G401.6 (cell line): ENCODE measurements at regions not wholly inside any gene's neighbourhood (a gene's known extent, or its start where the extent isn't known, plus 50 kb on each side); places are given as distances from the start of the nearest gene placed in this dataset.

ENCODE experiments used
- FAIRE-seq: peaks from 2 replicates; lab custom pipeline; 2012; peaks lifted over from hg19 to GRCh38; lab: Jason Lieb, UNC

DNA sequence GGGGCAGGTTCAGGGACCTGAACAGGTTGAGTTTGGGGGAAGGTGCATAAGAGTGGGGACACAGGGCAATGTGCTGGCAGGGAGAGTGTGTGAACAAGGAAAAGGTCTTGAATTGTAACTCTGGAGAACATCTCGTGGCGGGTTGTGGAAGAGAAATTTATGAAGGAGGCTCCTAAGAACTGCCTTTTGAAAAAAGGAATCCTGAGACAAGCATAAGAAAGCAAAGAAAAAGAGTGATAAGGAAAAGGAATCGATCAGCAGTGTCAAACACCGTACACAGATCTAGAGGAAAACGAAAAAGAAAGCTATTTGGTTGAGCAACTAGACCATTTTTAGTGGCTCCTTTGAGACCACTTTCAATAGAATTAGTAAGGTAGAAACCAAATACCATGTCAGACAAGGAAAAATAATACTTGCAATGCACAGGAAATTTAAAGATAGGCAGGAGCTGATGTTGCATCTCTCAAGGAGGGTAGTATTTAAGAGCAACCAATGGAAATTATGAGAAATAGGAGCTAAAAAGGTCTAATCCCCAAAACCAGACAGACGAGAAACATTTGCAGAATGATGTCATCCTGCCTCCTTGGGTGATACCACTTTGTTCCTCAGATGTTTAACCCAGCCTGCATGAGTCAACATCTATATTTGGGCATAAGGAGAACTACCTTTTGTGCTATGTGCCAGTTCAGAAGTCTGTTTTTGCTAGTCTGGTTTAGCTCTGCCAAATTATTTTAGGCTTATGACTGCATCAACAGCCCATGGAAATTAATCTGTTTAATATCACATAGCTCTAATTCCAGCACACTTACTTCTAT is 64.5 kb upstream of the STK38L start:
- no peak for FAIRE-seq

DNA sequence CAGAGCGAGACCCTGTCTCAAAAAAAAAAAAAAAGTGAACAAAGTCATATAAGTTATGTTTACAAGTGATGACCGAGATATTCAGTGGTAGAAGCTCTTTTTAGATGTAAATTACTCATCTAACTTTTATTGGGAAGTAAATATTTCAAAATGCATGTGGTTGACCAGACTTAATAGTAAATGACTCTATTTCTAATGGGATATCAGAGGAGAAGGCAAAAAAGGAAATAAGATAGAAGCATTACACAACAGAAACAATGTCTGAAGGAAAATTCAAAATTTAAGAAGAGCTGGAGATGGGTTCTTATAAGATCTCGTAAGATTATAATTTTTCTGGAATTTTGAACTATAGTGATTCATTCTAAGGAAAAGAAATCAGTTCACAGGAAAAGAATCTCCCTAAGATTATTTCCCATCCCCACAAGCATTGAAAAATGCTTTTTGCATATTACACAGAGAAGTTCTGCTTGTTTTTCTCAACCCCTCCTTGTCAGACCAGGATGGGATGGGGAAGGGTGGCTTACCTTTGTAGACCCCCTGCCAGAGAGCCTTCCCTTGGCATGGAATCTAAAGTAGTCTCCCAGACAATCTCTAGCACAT is 63.1 kb upstream of the STK38L start:
- no peak for FAIRE-seq

DNA sequence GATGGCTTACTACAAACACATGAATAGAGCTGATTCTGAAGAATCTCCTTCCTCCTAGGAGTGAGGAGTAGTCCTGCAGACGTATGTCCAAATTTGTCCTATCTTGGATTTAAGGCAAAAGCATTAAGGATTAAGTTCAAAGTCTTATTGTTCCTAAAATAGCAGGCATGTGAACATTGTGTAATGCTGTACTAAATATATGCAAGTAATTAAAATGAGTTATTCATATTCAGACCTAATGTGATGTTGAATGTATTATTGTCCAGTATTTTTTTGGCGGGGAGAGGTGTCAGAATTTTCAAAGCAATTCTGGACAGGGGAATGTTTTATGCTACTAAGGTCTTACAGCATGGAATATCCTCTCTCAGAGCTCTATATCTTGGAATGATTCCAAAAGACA is 60.7 kb upstream of the STK38L start:
- FAIRE-seq = no peak

DNA sequence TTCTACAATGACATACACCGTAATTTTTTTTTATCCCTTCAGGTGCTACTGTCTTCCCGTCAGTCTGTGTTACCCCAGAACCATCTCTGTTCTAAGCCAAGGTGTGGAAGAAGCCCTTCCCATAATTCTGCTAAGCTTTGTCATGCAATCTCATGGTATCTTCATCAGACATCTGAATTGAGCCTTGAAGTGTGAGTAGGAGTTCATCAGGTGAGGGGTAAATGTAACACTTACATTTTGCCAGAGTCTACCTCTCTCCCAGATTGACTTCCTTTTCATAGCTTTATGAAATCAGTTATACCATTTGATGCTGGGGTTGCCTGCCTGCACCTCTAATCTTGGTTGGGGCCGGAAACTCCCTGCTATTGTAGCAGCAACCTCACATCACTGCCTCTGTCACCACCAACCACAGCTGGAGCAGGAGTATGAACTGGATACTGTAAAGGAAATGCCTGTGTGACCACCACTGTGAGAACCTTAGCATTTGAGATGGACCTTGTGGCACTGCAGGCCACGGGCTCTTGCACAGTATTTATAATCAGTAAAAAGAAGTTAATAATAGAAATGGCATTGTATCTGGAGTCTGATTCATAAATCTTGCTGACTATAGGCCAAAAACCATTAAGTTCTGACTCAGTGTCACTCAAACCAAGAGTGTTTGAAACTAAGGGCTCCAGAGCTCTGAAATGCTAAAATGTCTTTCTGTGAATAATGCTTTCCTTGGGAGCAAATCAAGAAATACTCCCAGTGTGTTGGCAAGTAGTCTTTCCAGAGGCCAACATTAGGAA is 58.7 kb upstream of the STK38L start:
- no peak for FAIRE-seq

DNA sequence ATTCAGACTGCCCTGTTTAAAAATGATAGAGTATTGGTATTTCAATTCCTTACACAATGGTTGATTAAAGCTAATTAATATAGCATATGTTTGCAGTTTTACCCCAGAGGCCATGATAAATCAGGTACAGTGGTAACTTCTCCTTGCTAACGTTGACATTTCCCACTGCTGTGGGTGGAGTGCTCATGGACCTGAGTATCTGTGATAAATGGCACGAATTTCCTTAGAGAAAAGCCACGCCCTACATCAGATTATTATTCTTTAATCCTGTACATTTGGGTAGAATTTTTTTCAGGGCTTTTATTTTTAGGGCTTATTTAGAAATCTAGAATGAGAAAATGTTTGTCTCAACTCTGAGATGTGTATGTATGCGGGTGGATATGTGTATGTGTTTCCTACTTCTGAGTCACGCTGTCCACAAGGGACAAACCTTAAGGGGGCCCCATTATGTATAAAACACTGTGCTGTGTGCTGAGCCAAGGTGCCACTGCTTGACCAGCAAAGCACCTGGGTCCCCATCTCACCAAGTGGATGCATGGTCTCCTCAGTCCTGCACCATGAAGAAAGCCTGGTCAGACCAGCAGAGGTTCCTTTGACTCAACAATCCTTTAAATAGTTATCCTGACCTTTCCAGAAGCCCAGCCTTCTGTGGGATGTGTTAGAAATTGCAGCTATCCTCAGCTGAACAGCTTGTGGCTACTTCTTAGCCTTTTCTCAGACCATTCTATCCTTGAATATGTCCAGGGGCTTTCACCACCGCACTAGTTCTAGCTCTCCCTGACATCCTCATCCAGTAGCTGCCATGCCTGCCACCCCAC is 57.9 kb upstream of the STK38L start:
- FAIRE-seq = no peak

DNA sequence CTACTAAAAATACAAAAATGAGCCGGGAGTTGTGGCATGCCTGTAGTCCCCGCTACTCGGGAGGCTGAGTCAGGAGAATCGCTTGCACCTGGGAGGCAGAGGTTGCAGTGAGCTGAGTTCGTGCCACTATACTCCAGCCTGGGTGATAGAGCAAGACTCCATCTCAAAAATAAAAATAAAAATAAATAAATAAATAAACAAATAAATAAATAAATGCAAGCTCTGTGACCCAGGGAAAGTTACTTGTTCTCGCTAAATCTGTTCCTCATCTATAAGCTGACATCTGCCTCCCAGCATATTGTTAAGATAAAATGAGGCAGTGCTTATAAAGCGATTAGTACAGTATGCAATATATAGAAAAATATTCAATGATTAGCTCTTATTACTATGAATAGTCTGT is 56.4 kb upstream of the STK38L start:
- no peak for FAIRE-seq

DNA sequence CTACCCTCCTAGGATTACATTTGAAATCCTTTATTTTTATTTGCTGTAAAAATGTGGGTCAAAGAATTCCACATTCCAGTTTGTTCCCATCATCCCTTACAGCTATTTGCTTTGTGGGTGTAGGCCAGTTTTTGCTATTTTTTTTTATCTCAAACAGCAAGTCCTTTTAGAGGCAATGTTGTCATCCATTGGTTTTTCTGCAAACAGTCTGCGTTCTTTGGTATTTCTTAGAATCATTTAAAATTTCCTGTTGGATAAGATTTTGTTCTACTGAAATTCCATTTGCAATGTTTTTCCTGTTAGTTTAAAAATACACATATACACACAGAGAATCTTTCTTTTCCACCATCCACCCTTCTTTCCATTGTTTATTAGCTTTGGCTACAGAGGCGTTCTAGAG is 53.3 kb upstream of the STK38L start:
- no peak for FAIRE-seq

DNA sequence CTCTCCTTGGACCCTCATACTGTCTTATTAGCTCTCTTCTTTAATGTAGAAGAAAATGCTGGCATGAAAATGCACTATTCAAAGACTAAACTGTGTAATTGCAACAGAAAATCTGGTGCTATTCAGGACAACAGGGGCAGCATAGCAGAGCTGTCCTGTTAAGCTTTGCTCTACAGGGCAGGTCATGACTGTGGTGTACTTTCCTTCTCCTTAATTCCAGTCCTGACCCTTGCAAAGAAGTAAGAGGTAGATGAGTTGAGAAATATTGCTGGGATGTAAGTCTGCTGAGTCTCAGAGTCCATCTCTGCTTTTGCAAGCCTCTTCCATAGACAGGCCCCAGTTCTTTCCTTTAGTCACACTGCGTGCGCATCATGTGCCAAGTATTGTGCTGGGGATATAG is 52.6 kb upstream of the STK38L start:
- FAIRE-seq = no peak

DNA sequence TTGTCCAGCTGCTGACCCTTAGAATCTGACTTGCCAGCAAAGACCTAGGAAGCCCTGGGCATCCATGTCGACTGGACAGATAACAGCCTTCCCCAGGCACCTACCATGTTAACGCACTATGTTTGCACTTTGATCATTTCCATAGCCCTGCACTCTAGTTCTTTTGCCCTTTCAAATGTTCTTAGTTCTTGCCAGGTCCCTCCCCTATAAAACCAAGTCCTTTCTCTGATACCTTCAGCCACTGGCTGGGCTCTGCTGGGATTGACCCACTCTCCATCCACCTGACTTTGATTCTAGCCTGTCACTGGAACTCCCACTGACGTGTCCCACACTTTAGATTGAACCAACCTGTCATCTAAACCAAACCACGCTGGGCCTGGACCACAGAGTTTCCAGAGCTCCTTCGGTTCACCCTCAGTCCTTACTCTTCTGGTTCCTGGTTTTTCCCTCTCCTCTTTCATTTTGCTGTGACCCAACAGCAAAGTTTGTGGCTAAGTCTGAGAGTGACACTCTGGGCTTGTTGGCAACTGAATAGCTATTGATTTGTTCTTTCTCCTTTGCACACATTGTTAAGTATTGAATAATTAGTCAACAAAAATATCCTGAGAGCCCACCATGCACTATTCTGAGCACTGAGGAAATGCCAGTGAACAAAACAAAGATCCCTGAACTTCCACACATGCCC is 51.8 kb upstream of the STK38L start:
- FAIRE-seq = no peak

DNA sequence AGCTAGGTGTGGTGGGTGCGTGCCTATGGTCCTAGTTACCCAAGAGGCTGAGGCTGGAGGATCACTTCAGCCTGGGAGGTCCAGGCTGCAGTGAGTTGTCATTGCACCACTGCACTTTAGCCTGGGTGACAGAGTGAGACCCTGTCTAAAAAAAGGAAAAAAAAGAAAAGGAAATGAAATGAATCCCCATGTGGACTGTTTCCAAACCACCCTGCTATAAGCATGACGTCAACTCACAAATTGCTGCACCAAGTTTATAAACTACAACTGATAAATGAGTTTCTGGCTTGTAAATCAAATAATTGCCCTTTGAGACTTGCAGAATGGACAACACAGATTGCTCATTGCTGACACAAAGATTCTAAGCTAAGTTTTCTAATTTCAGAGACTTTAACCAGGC is 51.0 kb upstream of the STK38L start:
- no peak for FAIRE-seq

DNA sequence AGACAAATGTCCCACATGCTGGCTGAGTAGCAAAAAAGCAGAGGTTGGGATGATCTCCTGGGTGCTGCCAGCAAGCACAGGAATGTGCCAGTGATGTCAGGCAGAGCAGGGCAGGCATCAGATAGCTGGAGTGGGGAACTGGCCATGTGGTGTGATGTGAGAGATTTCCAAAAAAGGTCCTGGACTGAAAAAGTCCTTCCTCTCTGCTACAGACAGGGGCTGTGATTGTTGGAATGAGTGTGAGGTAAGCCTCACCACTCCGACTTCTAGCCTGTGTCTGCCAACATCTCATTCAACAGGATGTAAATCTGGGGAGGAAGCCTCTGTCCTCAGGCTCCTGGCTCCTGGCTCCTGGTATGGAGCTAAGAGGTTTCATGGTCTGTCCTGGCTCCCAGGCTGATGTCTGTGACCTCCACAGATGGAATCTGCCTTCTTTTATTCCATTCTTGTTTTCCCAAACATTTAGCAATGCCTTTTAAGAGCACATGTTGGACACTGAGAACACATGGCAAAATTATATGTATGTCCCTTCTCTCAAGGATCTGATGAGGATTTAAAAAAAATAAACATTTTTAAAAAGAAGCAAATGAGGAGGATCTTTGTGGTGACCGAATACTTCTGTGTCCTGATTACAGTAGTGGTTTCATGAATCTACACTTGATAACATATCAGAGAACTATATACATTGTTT is 50.1 kb upstream of the STK38L start:
- FAIRE-seq = no peak
